GM23248 (cell line): ENCODE measurements at regions not wholly inside any gene's neighbourhood (a gene's known extent, or its start where the extent isn't known, plus 50 kb on each side); places are given as distances from the start of the nearest gene placed in this dataset.
A peak's percentile ranks its signal among the peaks of the same experiment; 100 is the strongest.

Experiments used
- DNase-seq: peaks from one replicate; pipeline ENCODE4 v3.0.0-alpha.2; 2015
- H2AFZ ChIP-seq: fragments of 200-600 bp; sonication (generic); 2 replicates; pipeline ENCODE4 v1.6.1; 2016; ENCODE audit warnings: antibody characterized with exemption
- H3F3A ChIP-seq: fragments of 200-600 bp; sonication (generic); 2 replicates; pipeline ENCODE4 v1.6.1; 2016; ENCODE audit warnings: mild to moderate bottlenecking, antibody characterized with exemption, mixed run types; ENCODE audit not compliant: insufficient read depth
- H3K27ac ChIP-seq: fragments of 200-600 bp; sonication (generic); 2 replicates; pipeline ENCODE4 v1.5.1; 2016; ENCODE audit warnings: mild to moderate bottlenecking
- H3K27me3 ChIP-seq: fragments of 200-600 bp; sonication (generic); replicated peaks from 2 replicates; pipeline ENCODE4 v1.6.1; 2016; ENCODE audit warnings: mild to moderate bottlenecking; ENCODE audit not compliant: insufficient read depth
- H3K36me3 ChIP-seq: fragments of 200-600 bp; sonication (generic); 2 replicates; pipeline ENCODE4 v1.6.1; 2016; ENCODE audit warnings: low read depth, mild to moderate bottlenecking
- H3K4me1 ChIP-seq: fragments of 200-600 bp; sonication (generic); 2 replicates; pipeline ENCODE4 v1.6.1; 2016; ENCODE audit warnings: mild to moderate bottlenecking; ENCODE audit not compliant: insufficient read depth
- H3K4me2 ChIP-seq: fragments of 200-600 bp; sonication (generic); one replicate; pipeline ENCODE4 v1.6.1; 2016; ENCODE audit warnings: mild to moderate bottlenecking; ENCODE audit not compliant: unreplicated experiment
- H3K4me3 ChIP-seq: fragments of 200-600 bp; sonication (generic); 2 replicates; pipeline ENCODE4 v1.5.1; 2016; ENCODE audit warnings: mild to moderate bottlenecking
- H3K79me2 ChIP-seq: fragments of 200-600 bp; sonication (generic); 2 replicates; pipeline ENCODE4 v1.6.1; 2016; ENCODE audit warnings: mild to moderate bottlenecking; ENCODE audit not compliant: insufficient read depth
- H3K9ac ChIP-seq: fragments of 200-600 bp; sonication (generic); 2 replicates; pipeline ENCODE4 v1.6.1; 2016; ENCODE audit warnings: mild to moderate bottlenecking
- H3K9me2 ChIP-seq: fragments of 200-600 bp; sonication (generic); 2 replicates; pipeline ENCODE4 v1.6.1; 2016; ENCODE audit warnings: mixed run types, mild to moderate bottlenecking, moderate library complexity; ENCODE audit not compliant: insufficient read depth
- H3K9me3 ChIP-seq: fragments of 200-600 bp; sonication (generic); one replicate; pipeline ENCODE4 v1.6.1; 2017; ENCODE audit warnings: low read depth
- H4K20me1 ChIP-seq: fragments of 200-600 bp; sonication (generic); 2 replicates; pipeline ENCODE4 v1.6.0; 2016; ENCODE audit not compliant: insufficient read depth
- EZH2 ChIP-seq: fragments of 200-600 bp; sonication (generic); IDR thresholded peaks from 2 replicates; pipeline ENCODE4 v1.6.1; 2018; ENCODE audit warnings: antibody characterized with exemption, mild to moderate bottlenecking; ENCODE audit not compliant: insufficient read depth, poor library complexity, severe bottlenecking
- EZH2phosphoT487 ChIP-seq: fragments of 200-600 bp; sonication (generic); IDR thresholded peaks from 2 replicates; pipeline ENCODE4 v1.6.1; 2018; ENCODE audit warnings: antibody characterized with exemption, moderate library complexity, mild to moderate bottlenecking, low read depth; ENCODE audit not compliant: insufficient read depth
- WGBS, 2 experiments: methylation state at CpG; one replicate each; pipeline ENCODE4 v1.1.6; 2015 to 2017; ENCODE audit warnings: low lambda C conversion rate in 2 of 2, low coverage in 1 of 2; ENCODE audit errors: missing lambda C conversion rate in 2 of 2; 5-methylcytosine and 5-hydroxymethylcytosine counted together
- in situ Hi-C: fragments of 300-500 bp; cut with MboI; formaldehyde crosslinking; loops from 2 replicates; pipeline ENCODE4 v1.15.0; 2020

DNA sequence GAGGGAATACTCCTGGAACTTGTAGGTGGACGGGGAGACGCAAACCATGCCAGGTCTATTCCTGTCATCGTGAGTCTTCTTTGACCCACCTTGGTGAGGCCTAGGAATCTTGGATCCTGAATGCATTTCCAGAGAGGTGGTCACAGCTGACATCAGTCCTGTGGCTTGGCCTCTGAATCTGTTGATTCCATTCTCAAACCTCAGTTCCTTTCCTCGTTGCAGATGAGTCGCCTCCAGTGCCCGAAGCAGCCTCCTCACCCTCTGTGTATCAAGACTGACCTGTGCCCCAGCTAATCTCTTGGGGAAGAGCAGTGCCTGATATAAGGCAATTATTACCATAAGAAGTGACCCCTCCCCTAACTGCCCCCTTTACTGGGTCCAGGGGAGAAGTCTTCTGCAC, 118.1 kb downstream of the SMIM20 start:
- Histone ChIP-seq H2AFZ (no peak overlapping the region), H3K9me2 (no peaks in the 10 kb centered on the region), H3K9me3 (no peaks in the 10 kb centered on the region), H3K4me1 (peaks cover 28% of the 10 kb centered on the region), H3K4me3 (no peak overlapping the region), H3K79me2 (no peaks in the 10 kb centered on the region), H3K27ac (peak overlapping the region; percentile 90), H3K9ac (peak overlapping the region; percentile 54; the same call in 1 of the 2 replicates), H3K27me3 (no peaks in the 10 kb centered on the region), H4K20me1 (no peaks in the 10 kb centered on the region), H3K4me2 (peak overlapping the region; percentile 43), H3F3A (peaks cover 29% of the 10 kb centered on the region), H3K36me3 (no peaks in the 10 kb centered on the region)
- TF ChIP-seq EZH2phosphoT487 (no peak), EZH2 (no peak)
- peak; percentile 83 for DNase-seq
- in situ Hi-C loops = loop anchor here (25.0 kb wide), 1 partner anchor 380 kb away; no protein-coding TSS in a partner anchor
- 16 to 24% methylated on average over 6 of the region's 6 CpGs for WGBS, 2 experiments

DNA sequence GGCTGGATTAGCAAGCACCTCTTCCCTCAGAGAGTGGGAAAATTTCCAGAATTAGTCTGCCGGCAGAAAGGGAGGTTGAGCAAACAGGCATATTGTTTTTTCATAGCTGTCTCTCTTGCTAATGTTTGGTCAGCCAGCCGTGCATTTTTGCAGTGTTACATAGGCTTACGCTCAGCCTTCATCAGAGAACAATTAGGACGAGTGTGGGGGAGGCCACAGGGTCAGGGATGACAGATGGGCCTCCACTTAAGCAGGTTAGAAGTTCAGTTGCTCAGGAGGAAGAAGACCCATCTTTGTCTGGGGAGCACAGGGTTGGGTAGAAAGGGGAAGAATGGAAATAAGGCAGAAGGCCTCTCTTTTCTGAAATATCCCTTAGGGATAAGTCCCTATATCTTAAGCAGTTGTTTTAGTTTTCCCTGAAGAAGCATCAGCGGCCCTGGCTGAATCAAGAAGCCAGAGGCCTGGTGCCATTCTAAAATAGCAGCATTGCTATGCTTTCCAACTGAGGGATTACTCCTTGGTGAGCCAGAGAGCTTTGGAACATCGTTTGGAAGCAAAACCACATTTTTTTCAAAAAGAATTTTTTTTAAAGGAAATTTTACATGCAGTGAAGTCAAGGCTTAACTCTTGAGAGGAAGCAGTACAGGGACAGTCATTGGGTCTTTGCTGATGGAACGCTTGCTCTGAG, 118.8 kb downstream of the SMIM20 start:
- peaks cover 29% of the 10 kb centered on the region for H3F3A ChIP-seq
- H3K4me3 ChIP-seq = no peak overlapping the region
- H3K79me2 ChIP-seq = no peaks in the 10 kb centered on the region
- peaks cover 28% of the 10 kb centered on the region for H3K4me1 ChIP-seq
- TF ChIP-seq EZH2 (no peak), EZH2phosphoT487 (no peak)
- H3K4me2 ChIP-seq = peak overlapping the region; percentile 43
- in situ Hi-C loops = loop anchor here (25.0 kb wide), 1 partner anchor 380 kb away; no protein-coding TSS in a partner anchor
- peak overlapping the region; percentile 90 for H3K27ac ChIP-seq
- peak overlapping the region; percentile 54 for H3K9ac ChIP-seq
- DNase-seq = peak; percentile 91
- H3K36me3 ChIP-seq = no peaks in the 10 kb centered on the region
- 6 to 8% methylated on average over 7 of the region's 7 CpGs for WGBS, 2 experiments
- H4K20me1 ChIP-seq = no peaks in the 10 kb centered on the region
- H2AFZ ChIP-seq = peak overlapping the region; percentile 32
- H3K9me3 ChIP-seq = no peaks in the 10 kb centered on the region
- H3K27me3 ChIP-seq = no peaks in the 10 kb centered on the region
- H3K9me2 ChIP-seq = no peaks in the 10 kb centered on the region

DNA sequence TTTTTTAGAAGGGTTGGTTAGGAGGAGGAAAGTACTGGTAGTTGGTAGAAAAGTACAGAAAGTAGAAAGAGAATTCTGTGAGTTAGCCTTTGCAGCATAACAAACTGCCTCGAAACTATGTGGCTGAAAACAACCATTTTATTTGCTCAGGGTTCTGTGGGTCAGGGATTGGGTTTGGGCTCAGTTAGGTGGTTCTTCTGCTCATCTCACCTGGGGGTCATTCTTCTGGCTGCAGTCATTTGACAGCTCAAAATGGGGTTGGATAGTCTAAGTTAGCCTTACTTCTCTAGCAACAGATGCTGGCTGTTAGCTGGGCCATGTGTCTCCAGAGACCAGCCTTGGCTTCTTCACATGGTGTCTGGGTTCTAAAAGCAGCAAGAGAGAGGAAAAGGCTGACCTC, 119.4 kb downstream of the SMIM20 start:
- H3K27me3 ChIP-seq = no peaks in the 10 kb centered on the region
- in situ Hi-C loops = loop anchor here (25.0 kb wide), 1 partner anchor 379 kb away; no protein-coding TSS in a partner anchor
- no peaks in the 10 kb centered on the region for H3K9me3 ChIP-seq
- TF ChIP-seq EZH2 (no peak), EZH2phosphoT487 (no peak)
- peak overlapping the region; percentile 43 for H3K4me2 ChIP-seq
- peak overlapping the region; percentile 90 for H3K27ac ChIP-seq
- no peaks in the 10 kb centered on the region for H4K20me1 ChIP-seq
- no peak overlapping the region for H2AFZ ChIP-seq
- H3K79me2 ChIP-seq = no peaks in the 10 kb centered on the region
- H3F3A ChIP-seq = peaks cover 29% of the 10 kb centered on the region
- no peak overlapping the region for H3K4me3 ChIP-seq
- H3K4me1 ChIP-seq = peaks cover 28% of the 10 kb centered on the region
- no peak for DNase-seq
- WGBS, 2 experiments = 20 to 38% methylated on average over 1 of the region's 1 CpG
- no peaks in the 10 kb centered on the region for H3K36me3 ChIP-seq
- H3K9ac ChIP-seq = peak overlapping the region; percentile 54
- H3K9me2 ChIP-seq = no peaks in the 10 kb centered on the region

DNA sequence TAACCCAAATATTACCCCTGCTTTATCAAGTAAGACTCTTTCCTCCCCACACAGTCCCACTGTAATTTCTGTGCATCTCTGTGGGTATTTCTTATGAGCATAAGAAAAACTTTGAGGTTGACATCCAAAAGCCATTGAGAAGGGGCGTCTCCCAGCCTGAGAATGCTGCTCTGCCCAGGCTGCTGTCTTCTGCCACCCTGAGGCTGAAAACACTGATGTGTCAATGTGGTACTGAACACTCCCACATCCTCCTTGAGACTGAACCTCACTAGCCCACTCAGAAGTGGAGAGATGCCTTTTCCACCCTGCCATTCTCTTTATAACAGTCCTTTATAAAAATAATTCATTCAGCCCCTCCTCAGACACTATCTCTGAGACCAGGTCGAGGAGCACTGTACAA, 120.8 kb downstream of the SMIM20 start:
- H3K27ac ChIP-seq = no peak overlapping the region
- peaks cover 29% of the 10 kb centered on the region for H3F3A ChIP-seq
- H4K20me1 ChIP-seq = no peaks in the 10 kb centered on the region
- peaks cover 24% of the 10 kb centered on the region for H3K4me1 ChIP-seq
- H2AFZ ChIP-seq = no peak overlapping the region
- no peak for DNase-seq
- no peaks in the 10 kb centered on the region for H3K9me2 ChIP-seq
- no peak overlapping the region for H3K4me2 ChIP-seq
- 97 to 98% methylated on average over 2 of the region's 2 CpGs for WGBS, 2 experiments
- H3K9me3 ChIP-seq = no peaks in the 10 kb centered on the region
- in situ Hi-C loops = loop anchor here (25.0 kb wide), 1 partner anchor 377 kb away; no protein-coding TSS in a partner anchor
- no peaks in the 10 kb centered on the region for H3K36me3 ChIP-seq
- H3K79me2 ChIP-seq = no peaks in the 10 kb centered on the region
- no peak overlapping the region for H3K9ac ChIP-seq
- H3K27me3 ChIP-seq = no peaks in the 10 kb centered on the region
- no peak overlapping the region for H3K4me3 ChIP-seq
- TF ChIP-seq EZH2phosphoT487 (no peak), EZH2 (no peak)
